Tibial nerve (tissue), 4 donors: ENCODE measurements at regions not wholly inside any gene's neighbourhood (a gene's known extent, or its start where the extent isn't known, plus 50 kb on each side); places are given as distances from the start of the nearest gene placed in this dataset.

ENCODE experiments used
- DNase-seq, 2 donors: peaks; one replicate each; pipeline ENCODE4 v3.0.0-alpha.2; 2019; ENCODE audit warnings: low spot score in 2 of 2
- H3K27ac ChIP-seq, 4 donors: fragments of 200-600 bp; sonication (generic) in 3 of 4; one replicate each; pipeline ENCODE4 v1.5.1; 2017 to 2019; ENCODE audit warnings: mild to moderate bottlenecking in 1 of 4
- H3K27me3 ChIP-seq, 2 donors: fragments of 200-600 bp; sonication (generic) in 1 of 2; one replicate each; pipeline versions ENCODE4 v1.5.1 to v1.6.0; 2017 to 2019
- H3K36me3 ChIP-seq, 3 donors: fragments of 200-600 bp; sonication (generic); one replicate each; pipeline ENCODE4 v1.5.1; 2018 to 2019
- H3K4me1 ChIP-seq, 4 donors: fragments of 200-600 bp; sonication (generic) in 3 of 4; one replicate each; pipeline ENCODE4 v1.5.1; 2017 to 2019
- H3K4me3 ChIP-seq, 4 donors: fragments of 200-600 bp; sonication (generic) in 3 of 4; one replicate each; pipeline ENCODE4 v1.5.1; 2017 to 2019; ENCODE audit warnings: mild to moderate bottlenecking in 1 of 4, moderate library complexity in 1 of 4
- H3K9me3 ChIP-seq, 4 donors: fragments of 200-600 bp; sonication (generic) in 3 of 4; one replicate each; pipeline ENCODE4 v1.5.1; 2017 to 2019
- EP300 ChIP-seq, 2 donors: sonication (generic); formaldehyde crosslinking; IDR thresholded peaks; one replicate each; pipeline ENCODE4 v1.6.1; 2017; ENCODE audit warnings: antibody characterized with exemption in 2 of 2, mild to moderate bottlenecking in 1 of 2
- POLR2A ChIP-seq, 2 donors: fragments of 450-650 bp; IDR thresholded peaks; one replicate each; pipeline ENCODE4 v1.6.1; 2017; ENCODE audit warnings: antibody characterized with exemption in 2 of 2, mild to moderate bottlenecking in 2 of 2, moderate library complexity in 2 of 2
- WGBS, 2 donors: methylation state at CpG; one replicate each; pipeline ENCODE4 v1.1.5; 2018; 5-methylcytosine and 5-hydroxymethylcytosine counted together
- TF ChIP-seq, protein P1 (sequence below), 5 experiments: fragments of 200-600 bp in 3 of 5; fragments of 450-650 bp in 2 of 5; sonication (generic) in 3 of 5; IDR thresholded peaks; one replicate each; pipeline ENCODE4 v1.5.1; 2016 to 2019; ENCODE audit warnings: antibody characterized with exemption in 5 of 5, mild to moderate bottlenecking in 3 of 5, moderate library complexity in 2 of 5

DNA sequence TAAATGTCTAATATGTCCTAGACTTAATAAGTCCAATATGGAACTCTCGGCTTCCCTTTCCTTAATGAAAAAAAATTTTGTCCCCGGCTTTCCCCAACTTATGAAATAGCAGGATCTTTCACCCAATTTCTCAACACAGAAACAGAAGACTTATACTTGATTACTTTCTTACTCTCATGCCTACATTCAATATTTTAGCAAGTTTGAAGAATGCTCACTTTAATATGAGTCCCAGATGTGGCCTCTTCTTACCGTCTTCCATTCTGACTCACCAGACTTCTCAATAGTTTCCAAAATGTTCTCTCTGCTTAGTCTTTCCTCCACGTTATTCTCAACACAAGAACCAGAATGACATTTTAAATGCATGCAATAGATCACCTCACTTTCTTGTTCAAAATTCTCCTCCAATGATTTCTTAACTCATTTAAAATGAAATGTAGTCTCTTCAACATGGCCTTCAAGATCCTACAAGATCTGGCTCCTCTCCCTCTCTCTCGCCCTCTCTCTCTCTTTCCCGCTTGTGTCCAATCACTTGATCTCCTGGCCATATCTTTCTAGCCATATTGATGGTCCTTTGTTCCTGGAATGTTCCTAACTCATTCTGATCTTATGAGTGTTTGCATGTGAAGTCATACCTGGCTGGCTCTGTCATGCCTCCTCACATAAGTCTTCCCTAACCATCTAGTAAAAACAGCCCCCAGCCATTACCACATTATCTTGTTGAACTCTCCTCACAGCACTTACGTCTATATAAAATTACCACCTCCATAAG, 119.7 kb upstream of the FAM3C start:
- no peak for TF ChIP-seq POLR2A (IDR thresholded peaks at IDR 0.05)
- H3K36me3 ChIP-seq: no peaks in the 10 kb centered on the region
- H3K27ac ChIP-seq: no peak overlapping the region
- no peak for DNase-seq
- H3K9me3 ChIP-seq: peaks cover 0 to 3% (median 0%) of the 10 kb centered on the region in 4 donors
- WGBS, 2 donors: 82 to 89% methylated on average over 7 of the region's 7 CpGs
- no peak overlapping the region for H3K4me3 ChIP-seq
- no peaks in the 10 kb centered on the region for H3K4me1 ChIP-seq
- no peaks in the 10 kb centered on the region for H3K27me3 ChIP-seq

DNA sequence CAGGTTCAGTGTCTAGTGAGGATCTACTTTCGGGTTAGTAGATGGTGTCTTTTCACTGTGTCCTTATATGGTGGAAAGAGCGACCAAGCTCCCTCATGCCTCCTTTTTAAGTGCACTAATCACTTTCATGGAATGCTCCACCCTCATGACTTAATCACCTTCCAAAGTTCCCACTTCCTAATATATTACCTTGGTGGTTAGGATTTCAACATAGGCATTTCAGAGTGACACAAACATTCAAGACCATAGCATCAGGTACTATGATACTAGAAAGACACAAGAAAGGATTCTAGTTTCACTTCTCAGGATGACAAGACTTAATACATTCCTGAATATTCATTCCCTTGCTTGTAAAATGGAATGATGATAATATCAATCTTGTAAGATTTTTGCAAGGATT, 119.1 kb upstream of the FAM3C start:
- no peaks in the 10 kb centered on the region for H3K27me3 ChIP-seq
- H3K4me3 ChIP-seq: no peak overlapping the region
- H3K9me3 ChIP-seq: peaks cover 0 to 8% (median 0%) of the 10 kb centered on the region in 4 donors
- WGBS, 2 donors: 90 to 91% methylated on average over 2 of the region's 2 CpGs
- no peak overlapping the region for H3K27ac ChIP-seq
- DNase-seq: no peak
- no peaks in the 10 kb centered on the region for H3K4me1 ChIP-seq
- TF ChIP-seq POLR2A (IDR thresholded peaks at IDR 0.05) (no peak), EP300 (IDR thresholded peaks at IDR 0.05) (no peak)
- TF ChIP-seq, protein P1, sequence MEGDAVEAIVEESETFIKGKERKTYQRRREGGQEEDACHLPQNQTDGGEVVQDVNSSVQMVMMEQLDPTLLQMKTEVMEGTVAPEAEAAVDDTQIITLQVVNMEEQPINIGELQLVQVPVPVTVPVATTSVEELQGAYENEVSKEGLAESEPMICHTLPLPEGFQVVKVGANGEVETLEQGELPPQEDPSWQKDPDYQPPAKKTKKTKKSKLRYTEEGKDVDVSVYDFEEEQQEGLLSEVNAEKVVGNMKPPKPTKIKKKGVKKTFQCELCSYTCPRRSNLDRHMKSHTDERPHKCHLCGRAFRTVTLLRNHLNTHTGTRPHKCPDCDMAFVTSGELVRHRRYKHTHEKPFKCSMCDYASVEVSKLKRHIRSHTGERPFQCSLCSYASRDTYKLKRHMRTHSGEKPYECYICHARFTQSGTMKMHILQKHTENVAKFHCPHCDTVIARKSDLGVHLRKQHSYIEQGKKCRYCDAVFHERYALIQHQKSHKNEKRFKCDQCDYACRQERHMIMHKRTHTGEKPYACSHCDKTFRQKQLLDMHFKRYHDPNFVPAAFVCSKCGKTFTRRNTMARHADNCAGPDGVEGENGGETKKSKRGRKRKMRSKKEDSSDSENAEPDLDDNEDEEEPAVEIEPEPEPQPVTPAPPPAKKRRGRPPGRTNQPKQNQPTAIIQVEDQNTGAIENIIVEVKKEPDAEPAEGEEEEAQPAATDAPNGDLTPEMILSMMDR (IDR thresholded peaks at IDR 0.05): no peak
- H3K36me3 ChIP-seq: no peaks in the 10 kb centered on the region

DNA sequence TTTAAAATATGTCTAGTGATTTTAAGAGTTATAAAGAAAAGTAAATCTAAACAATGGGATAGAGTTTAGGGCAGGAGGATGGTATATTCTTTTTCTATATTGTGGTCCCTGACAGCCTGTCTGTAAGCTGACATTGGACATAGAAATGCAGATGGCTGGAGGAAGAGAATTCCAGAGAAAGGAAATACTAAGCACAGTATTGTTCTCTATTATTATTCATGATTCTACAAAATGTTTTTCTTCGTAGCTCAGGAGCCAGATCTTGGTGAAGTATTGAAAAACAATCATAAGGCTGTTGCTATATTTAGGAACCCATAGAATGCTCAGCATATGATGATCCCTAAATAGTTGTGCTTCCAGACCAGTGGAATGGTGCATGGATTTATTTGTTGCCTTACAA, 117.0 kb upstream of the FAM3C start:
- no peak overlapping the region for H3K4me3 ChIP-seq
- H3K9me3 ChIP-seq: peaks cover 0 to 14% (median 0%) of the 10 kb centered on the region in 4 donors
- no peaks in the 10 kb centered on the region for H3K27me3 ChIP-seq
- WGBS, 2 donors: 35 to 56% methylated on average over 1 of the region's 1 CpG
- no peak for DNase-seq
- no peak overlapping the region for H3K27ac ChIP-seq
- H3K36me3 ChIP-seq: no peaks in the 10 kb centered on the region
- no peaks in the 10 kb centered on the region for H3K4me1 ChIP-seq
- no peak for TF ChIP-seq EP300 (IDR thresholded peaks at IDR 0.05)
- TF ChIP-seq, protein P1 (IDR thresholded peaks at IDR 0.05): no peak
- no peak for TF ChIP-seq POLR2A (IDR thresholded peaks at IDR 0.05)

DNA sequence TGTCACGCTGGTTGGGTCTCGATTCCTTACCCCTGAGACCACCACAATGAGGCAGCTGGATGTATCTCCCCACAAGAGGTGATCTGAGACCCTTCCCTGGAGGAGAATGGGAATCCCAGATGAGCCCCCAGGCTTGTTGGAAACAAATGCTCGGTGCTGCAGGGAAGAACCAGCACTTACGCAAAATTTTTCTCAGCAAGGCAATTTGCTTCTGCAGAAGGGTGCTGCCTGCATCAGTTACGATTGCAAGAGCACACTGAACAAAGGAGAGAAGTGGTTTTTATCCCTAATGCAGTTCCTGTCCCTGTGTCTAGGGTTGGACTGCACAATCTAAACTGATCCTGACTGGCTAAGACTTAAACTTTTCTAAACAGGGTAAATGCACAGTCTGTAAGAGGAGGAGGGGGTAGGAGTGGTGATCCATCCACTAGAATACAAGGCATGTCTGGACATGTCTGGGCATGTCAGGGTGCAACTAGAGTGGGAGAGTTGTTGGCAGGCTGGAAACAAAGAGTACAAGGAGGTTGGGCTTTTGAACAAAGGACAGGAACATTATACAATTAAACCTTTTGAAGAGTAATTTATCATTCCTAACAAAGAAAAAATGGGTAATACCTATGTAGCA, 114.9 kb upstream of the FAM3C start:
- 92 to 98% methylated on average over 5 of the region's 5 CpGs for WGBS, 2 donors
- no peak overlapping the region for H3K27ac ChIP-seq
- DNase-seq: no peak
- H3K27me3 ChIP-seq: no peaks in the 10 kb centered on the region
- H3K36me3 ChIP-seq: no peaks in the 10 kb centered on the region
- peaks cover 0 to 18% (median 0%) of the 10 kb centered on the region in 4 donors for H3K9me3 ChIP-seq
- H3K4me1 ChIP-seq: no peaks in the 10 kb centered on the region
- H3K4me3 ChIP-seq: no peak overlapping the region
- no peak for TF ChIP-seq POLR2A (IDR thresholded peaks at IDR 0.05)
- TF ChIP-seq, protein P1 (IDR thresholded peaks at IDR 0.05): no peak
- no peak for TF ChIP-seq EP300 (IDR thresholded peaks at IDR 0.05)

DNA sequence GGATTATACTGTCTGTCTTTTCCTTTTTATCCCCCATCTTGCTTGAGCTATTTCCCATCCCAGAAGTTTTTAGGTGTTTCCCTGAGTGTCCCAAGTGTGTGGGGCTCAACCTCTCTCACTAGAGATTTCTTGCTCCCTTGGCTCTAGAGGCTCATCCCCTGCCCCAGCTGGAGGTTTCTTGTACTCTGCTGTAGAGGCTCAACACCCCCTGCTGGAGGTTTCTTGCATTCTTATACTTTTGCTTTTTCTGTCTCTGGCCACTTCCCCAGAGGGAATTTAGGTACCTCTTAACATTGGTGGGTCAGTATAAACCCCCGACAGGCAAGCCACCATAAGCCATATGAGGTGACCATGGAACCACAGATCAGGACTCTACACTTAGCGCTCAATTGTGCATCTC, 114.2 kb upstream of the FAM3C start:
- TF ChIP-seq POLR2A (IDR thresholded peaks at IDR 0.05) (no peak), EP300 (IDR thresholded peaks at IDR 0.05) (no peak)
- TF ChIP-seq, protein P1 (IDR thresholded peaks at IDR 0.05): no peak
- DNase-seq: no peak
- H3K27me3 ChIP-seq: no peaks in the 10 kb centered on the region
- no peak overlapping the region for H3K27ac ChIP-seq
- H3K4me3 ChIP-seq: no peak overlapping the region
- H3K36me3 ChIP-seq: no peaks in the 10 kb centered on the region
- no peaks in the 10 kb centered on the region for H3K4me1 ChIP-seq
- 95 to 98% methylated on average over 2 of the region's 2 CpGs for WGBS, 2 donors
- peaks cover 0 to 24% (median 0%) of the 10 kb centered on the region in 4 donors for H3K9me3 ChIP-seq
